GM20000 (cell line): ENCODE measurements at regions not wholly inside any gene's neighbourhood (a gene's known extent, or its start where the extent isn't known, plus 50 kb on each side); places are given as distances from the start of the nearest gene placed in this dataset.

Experiments
- DNase-seq: peaks from one replicate; pipeline ENCODE4 v3.0.0; 2012; ENCODE audit warnings: low spot score
- TF ChIP-seq, protein P1 (sequence below): IDR thresholded peaks from 2 replicates; pipeline ENCODE4 v1.5.1; 2012; ENCODE audit warnings: mild to moderate bottlenecking, control low read depth; ENCODE audit errors: extremely low read depth, missing control alignments

DNA sequence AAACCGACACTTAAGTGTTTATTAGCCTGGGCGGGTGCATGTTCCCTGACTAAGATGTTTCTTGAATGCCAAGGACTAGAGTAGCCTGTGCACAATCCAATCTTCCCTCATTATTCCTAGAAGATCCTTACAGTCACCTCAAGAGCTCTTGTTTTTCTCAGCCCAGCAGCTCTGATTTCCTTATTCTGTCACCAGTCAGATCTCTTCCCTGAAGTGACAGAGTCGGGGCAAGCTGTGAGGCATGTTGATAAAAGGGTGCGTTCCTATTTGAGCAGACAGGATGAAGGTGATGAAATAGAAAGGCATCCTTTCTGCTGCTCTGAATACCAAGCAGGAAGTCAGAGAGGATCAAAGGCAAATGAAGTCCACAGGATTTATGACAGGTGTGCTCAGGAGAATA is 125.6 kb upstream of the MCTP2 start:
- DNase-seq = no peak
- TF ChIP-seq, protein P1, sequence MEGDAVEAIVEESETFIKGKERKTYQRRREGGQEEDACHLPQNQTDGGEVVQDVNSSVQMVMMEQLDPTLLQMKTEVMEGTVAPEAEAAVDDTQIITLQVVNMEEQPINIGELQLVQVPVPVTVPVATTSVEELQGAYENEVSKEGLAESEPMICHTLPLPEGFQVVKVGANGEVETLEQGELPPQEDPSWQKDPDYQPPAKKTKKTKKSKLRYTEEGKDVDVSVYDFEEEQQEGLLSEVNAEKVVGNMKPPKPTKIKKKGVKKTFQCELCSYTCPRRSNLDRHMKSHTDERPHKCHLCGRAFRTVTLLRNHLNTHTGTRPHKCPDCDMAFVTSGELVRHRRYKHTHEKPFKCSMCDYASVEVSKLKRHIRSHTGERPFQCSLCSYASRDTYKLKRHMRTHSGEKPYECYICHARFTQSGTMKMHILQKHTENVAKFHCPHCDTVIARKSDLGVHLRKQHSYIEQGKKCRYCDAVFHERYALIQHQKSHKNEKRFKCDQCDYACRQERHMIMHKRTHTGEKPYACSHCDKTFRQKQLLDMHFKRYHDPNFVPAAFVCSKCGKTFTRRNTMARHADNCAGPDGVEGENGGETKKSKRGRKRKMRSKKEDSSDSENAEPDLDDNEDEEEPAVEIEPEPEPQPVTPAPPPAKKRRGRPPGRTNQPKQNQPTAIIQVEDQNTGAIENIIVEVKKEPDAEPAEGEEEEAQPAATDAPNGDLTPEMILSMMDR = no peak

DNA sequence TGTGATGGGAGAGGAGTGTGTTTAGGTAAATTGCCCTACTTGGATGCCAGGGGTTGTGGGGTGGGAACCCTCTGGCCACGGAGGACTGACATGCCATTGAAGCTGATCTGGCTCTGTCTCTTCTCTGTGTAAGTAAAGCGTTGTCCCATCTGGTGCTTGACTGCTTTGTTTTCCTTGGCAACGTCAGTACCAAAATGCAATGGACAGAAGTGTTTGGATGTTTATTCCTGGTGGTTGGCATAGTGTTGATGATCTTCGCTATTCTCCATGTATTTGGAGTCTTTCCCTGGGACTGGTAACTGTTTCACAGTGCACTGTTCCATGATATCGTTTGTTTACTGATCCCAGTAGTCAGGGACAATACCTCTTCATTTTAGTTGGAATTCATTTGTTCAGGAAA is 130.5 kb upstream of the MCTP2 start:
- TF ChIP-seq, protein P1 = no peak
- no peak for DNase-seq

DNA sequence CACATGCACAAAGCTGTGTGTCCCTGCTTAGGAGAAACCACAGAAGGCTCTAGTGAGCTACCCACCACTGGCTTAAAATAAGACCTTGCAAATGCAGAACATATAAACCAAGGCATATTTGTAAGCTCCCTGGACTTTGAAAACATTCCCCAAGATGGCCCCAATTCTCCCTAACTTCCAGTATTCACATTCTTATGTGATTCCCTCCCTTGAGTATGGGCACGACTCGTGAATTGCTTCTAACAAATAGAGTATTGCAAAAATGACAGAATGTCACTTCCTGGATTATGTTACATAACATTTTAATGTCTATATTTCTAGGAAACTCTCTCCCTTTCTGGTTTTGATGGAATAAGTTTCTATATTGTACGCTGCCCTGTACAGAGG is 131.8 kb upstream of the MCTP2 start:
- TF ChIP-seq, protein P1 = no peak
- DNase-seq = no peak

DNA sequence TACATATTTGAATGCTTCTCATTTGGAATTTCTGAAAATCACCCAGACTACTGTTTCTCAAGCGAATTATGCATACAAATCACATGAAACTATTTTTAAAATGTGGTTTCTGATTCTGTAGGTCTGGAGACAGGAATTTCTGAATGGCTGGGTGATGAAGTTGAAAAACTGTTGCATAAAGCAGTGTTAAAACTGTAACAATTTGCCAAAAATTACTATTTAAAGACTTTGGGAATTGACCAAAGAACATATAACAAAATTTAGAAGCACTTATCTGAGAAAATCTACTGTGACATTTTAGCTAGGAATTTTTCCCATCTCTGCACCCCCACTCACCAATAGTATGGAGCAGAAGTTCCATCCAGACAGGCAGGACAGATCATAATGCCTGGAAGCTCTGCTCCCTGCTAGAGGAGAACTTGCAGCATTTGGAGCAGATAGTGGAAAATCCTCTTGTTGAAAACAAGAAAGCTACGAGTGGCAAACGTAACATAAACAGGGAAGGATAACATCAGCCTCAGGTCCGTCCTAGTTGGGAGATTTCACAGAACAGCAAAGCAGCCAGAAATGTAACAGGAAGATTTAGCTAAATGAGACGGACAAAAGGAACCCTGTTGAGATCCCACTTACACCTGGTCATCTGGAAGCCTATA is 132.3 kb upstream of the MCTP2 start:
- TF ChIP-seq, protein P1 = no peak
- DNase-seq = no peak

DNA sequence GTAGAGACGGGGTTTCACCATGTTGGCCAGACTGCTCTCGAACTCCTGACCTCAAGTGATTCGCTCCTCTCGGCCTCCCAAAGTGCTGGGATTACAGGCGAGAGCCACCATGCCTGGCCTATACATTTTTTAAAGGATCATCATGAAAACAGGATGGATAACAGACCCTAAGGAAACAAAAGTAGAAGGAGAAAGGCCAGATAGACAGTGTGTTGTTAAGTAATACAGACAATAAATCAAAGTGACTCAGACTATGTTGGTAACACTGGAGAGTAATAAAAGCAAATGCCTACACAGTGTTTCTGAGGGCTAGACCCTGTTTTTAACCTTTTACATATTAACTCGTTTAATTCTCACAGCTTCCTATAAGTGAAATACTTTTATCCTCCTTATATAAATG is 133.8 kb upstream of the MCTP2 start:
- TF ChIP-seq, protein P1 = no peak
- no peak for DNase-seq

DNA sequence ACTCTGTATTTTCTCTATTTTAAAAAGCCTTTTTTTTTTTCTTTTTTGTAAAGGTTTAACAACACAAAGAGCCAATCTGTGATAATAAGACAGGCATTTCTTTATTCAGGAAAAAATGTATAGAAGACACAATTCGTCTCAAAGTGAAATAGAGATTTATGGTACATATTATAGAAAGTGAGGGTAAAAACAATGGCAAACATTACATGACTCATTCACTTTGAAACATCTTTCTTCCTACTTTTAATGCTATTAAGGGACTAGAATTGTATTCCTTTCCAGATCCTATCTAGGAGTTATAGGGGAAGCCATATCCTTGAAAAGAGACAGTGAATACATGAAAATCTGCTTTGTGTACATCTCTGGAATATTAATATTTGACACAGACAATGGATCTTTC is 137.1 kb upstream of the MCTP2 start:
- TF ChIP-seq, protein P1 = no peak
- no peak for DNase-seq

DNA sequence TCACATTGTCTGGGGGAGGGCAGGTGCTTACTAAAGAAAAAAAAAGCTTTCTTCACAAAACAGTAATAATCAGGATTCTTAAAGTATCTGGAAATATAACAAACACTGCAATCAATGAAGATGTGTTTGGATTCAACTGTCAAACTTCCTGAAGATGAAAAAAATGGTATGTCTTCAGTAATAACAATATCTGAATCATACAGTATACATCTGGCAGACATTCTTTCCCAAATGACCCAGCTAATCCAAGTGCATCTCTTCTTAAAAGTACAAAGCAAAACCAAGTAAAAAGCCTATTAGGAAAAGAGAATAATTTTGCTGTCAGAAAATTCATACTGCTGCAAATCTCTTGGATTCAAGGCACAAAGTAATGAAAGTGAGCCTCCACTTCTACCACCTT is 145.0 kb upstream of the MCTP2 start:
- no peak for DNase-seq
- TF ChIP-seq, protein P1 = no peak
